K562 (cell line): ENCODE measurements at regions not wholly inside any gene's neighbourhood (a gene's known extent, or its start where the extent isn't known, plus 50 kb on each side); places are given as distances from the start of the nearest gene placed in this dataset.

Experiments
- ATAC-seq: fragments of 200-7000 bp; cut with Tn5 transposase; 3 replicates; pipeline ENCODE4 v1.9.1; 2020; ENCODE audit warnings: moderate library complexity
- BruUV-seq: library from RNA; stranded (reverse); fragments of 400-500 nt; replicated peaks from 2 replicates; lab custom pipeline; 2021; lab: Mats Ljungman, UMichigan
- CTCF ChIA-PET: fragments of 300-600 bp; formaldehyde crosslinking; extraction: SDS; loops from one replicate; lab custom pipeline; 2021; ENCODE audit warnings: low intra/inter-chr PET ratio; lab: Yijun Ruan, JAX
- POLR2A ChIA-PET: fragments of 300-600, 350-650 bp; sonication (Branson Sonifier 250); formaldehyde crosslinking; extraction: SDS; loops from one replicate; lab custom pipeline; 2021; ENCODE audit warnings: antibody characterized with exemption, inconsistent platforms; lab: Yijun Ruan, JAX
- DNase-seq, 4 experiments: peaks; one replicate each; pipeline versions ENCODE4 v3.0.0 to v3.0.0-alpha.2; 2011 to 2018; ENCODE audit warnings: low spot score in 3 of 4, mixed read lengths in 3 of 4; ENCODE audit errors: extremely low read depth in 1 of 4
- FAIRE-seq: peaks from 2 replicates; lab custom pipeline; 2011; peaks lifted over from hg19 to GRCh38; lab: Jason Lieb, UNC
- H2AFZ ChIP-seq: 2 replicates; pipeline ENCODE4 v1.6.0; 2011; ENCODE audit warnings: low read depth, low read length, control low read depth, inconsistent platforms
- H3K27ac ChIP-seq: fragments of 200-600 bp; 3 replicates; pipeline ENCODE4 v1.8.0; 2011; ENCODE audit warnings: low read depth, mild to moderate bottlenecking, control low read depth, inconsistent platforms, low read length, moderate library complexity, mixed read lengths; ENCODE audit errors: extremely low read depth
- H3K27me3 ChIP-seq, 2 experiments: fragments of 300-600 bp in 1 of 2; 2 replicates in 1 of 2; 3 replicates in 1 of 2; pipeline versions ENCODE4 v1.6.0 to v1.8.0; 2011; ENCODE audit warnings: inconsistent platforms in 2 of 2, low read length in 2 of 2, mild to moderate bottlenecking in 1 of 2, mixed read lengths in 1 of 2, moderate library complexity in 1 of 2; ENCODE audit not compliant: control insufficient read depth in 2 of 2, insufficient read depth in 2 of 2
- H3K36me3 ChIP-seq: fragments of 300-600 bp; 3 replicates; pipeline ENCODE4 v1.8.0; 2011; ENCODE audit warnings: mild to moderate bottlenecking, low read length, inconsistent platforms; ENCODE audit not compliant: control insufficient read depth, insufficient read depth
- H3K4me1 ChIP-seq, 2 experiments: fragments of 200-600 bp in 1 of 2; replicated peaks in 1 of 2; 2 replicates in 1 of 2; 3 replicates in 1 of 2; pipeline versions ENCODE4 v1.5.1 to v1.8.0; 2011; ENCODE audit warnings: inconsistent platforms in 2 of 2, low read length in 2 of 2, mild to moderate bottlenecking in 1 of 2, mixed read lengths in 1 of 2, moderate library complexity in 1 of 2; ENCODE audit not compliant: control insufficient read depth in 2 of 2, insufficient read depth in 2 of 2
- H3K4me2 ChIP-seq: 2 replicates; pipeline ENCODE4 v1.6.1; 2011; ENCODE audit warnings: low read length, control low read depth, inconsistent platforms, mixed read lengths; ENCODE audit not compliant: insufficient read depth
- H3K4me3 ChIP-seq: fragments of 200-600 bp; sonication (generic), shearing (Covaris generic); 2 replicates; pipeline ENCODE4 v1.5.1; 2016; ENCODE audit warnings: control low read depth, inconsistent platforms
- H3K79me2 ChIP-seq: fragments of 200-600 bp; 3 replicates; pipeline ENCODE4 v1.8.0; 2011; ENCODE audit warnings: low read length, inconsistent platforms; ENCODE audit not compliant: control insufficient read depth, insufficient read depth
- H3K9ac ChIP-seq, 2 experiments: 2 replicates each; pipeline versions ENCODE4 v1.6.0 to v1.6.1; 2011; ENCODE audit warnings: low read depth in 2 of 2, low read length in 2 of 2, control low read depth in 1 of 2, inconsistent platforms in 1 of 2, mild to moderate bottlenecking in 1 of 2, mixed read lengths in 1 of 2; ENCODE audit not compliant: insufficient read depth in 1 of 2
- H3K9me1 ChIP-seq: one replicate; pipeline ENCODE4 v1.6.0; 2011; ENCODE audit warnings: inconsistent platforms, mild to moderate bottlenecking, low read length, moderate library complexity; ENCODE audit not compliant: control insufficient read depth, insufficient read depth
- H3K9me3 ChIP-seq: replicated peaks from 2 replicates; pipeline ENCODE4 v1.5.1; 2011; ENCODE audit warnings: low read depth, low read length, inconsistent platforms; ENCODE audit not compliant: control insufficient read depth, insufficient read depth
- H4K20me1 ChIP-seq: replicated peaks from 2 replicates; pipeline ENCODE4 v1.6.1; 2011; ENCODE audit warnings: low read length, inconsistent platforms, mixed read lengths; ENCODE audit not compliant: control insufficient read depth, insufficient read depth
- CBFA2T3 ChIP-seq: fragments of 450-650 bp; IDR thresholded peaks from 2 replicates; pipeline ENCODE4 v1.6.1; 2017
- CSDE1 ChIP-seq, 2 experiments: fragments of 450-650 bp; IDR thresholded peaks; 2 replicates each; pipeline ENCODE4 v1.6.1; 2016; ENCODE audit warnings: mild to moderate bottlenecking in 1 of 2
- DMBX1 ChIP-seq: fragments of 250-450 bp; sonication (Bioruptor Pico); IDR thresholded peaks from 2 replicates; pipeline ENCODE4 v1.8.0; 2022; ENCODE audit warnings: inconsistent platforms, mild to moderate bottlenecking, moderate library complexity, borderline replicate concordance
- HDAC8 ChIP-seq: fragments of 450-650 bp; IDR thresholded peaks from 2 replicates; pipeline ENCODE4 v1.6.1; 2016; ENCODE audit warnings: mild to moderate bottlenecking, missing genetic modification characterization, moderate library complexity, missing compliant biosample characterization
- HNRNPLL ChIP-seq: fragments of 200-400 bp; formaldehyde crosslinking; IDR thresholded peaks from 2 replicates; pipeline ENCODE4 v1.6.1; 2017; ENCODE audit warnings: low read length, low read depth, mild to moderate bottlenecking; ENCODE audit not compliant: poor library complexity, severe bottlenecking
- RREB1 ChIP-seq: fragments of 250-450 bp; sonication (Bioruptor Pico); IDR thresholded peaks from 2 replicates; pipeline ENCODE4 v1.4.0; 2020
- SNAPC5 ChIP-seq: fragments of 250-450 bp; sonication (Bioruptor Pico); IDR thresholded peaks from 2 replicates; pipeline ENCODE4 v1.8.0; 2021; ENCODE audit warnings: moderate library complexity, mild to moderate bottlenecking, inconsistent platforms
- XRCC5 ChIP-seq: fragments of 200-400 bp; formaldehyde crosslinking; IDR thresholded peaks from 2 replicates; pipeline ENCODE4 v1.6.1; 2017; ENCODE audit warnings: low read depth, mild to moderate bottlenecking, low read length
- ZNF165 ChIP-seq: fragments of 250-450 bp; sonication (Bioruptor Pico); IDR thresholded peaks from 2 replicates; pipeline ENCODE4 v1.4.0; 2020; ENCODE audit warnings: borderline replicate concordance
- WGBS: fragments of 100-300 bp; shearing (Covaris generic); methylation state at CpG from one replicate; pipeline ENCODE4 v1.1.6; 2016; ENCODE audit warnings: low coverage, mixed read lengths; ENCODE audit not compliant: insufficient coverage; ENCODE audit errors: missing lambda C conversion rate; 5-methylcytosine and 5-hydroxymethylcytosine counted together
- in situ Hi-C: fragments of 300-500 bp; cut with MboI; formaldehyde crosslinking; loops from 4 replicates; pipeline ENCODE4 v1.15.0; 2018; ENCODE audit warnings: inconsistent platforms, mixed read lengths
- intact Hi-C: fragments of 100-400 bp; cut with micrococcal nuclease; formaldehyde crosslinking; loops from 2 replicates; pipeline ENCODE4 v1.14.2; 2022

GRCh38 chr12:59004456-59004855, 84.2 kb upstream of the LRIG3 start:
- no peaks in the 10 kb centered on the region for H3K27me3 ChIP-seq
- H3K36me3 ChIP-seq = no peaks in the 10 kb centered on the region
- BruUV-seq = no TSS peak
- ChIA-PET CTCF (no interaction called here), POLR2A (no interaction called here)
- H3K9me1 ChIP-seq = no peaks in the 10 kb centered on the region
- no peaks in the 10 kb centered on the region for H3K4me1 ChIP-seq
- H4K20me1 ChIP-seq = no peaks in the 10 kb centered on the region
- WGBS = 0% methylated on average over 2 of the region's 2 CpGs
- H3K9me3 ChIP-seq = no peaks in the 10 kb centered on the region
- TF ChIP-seq SNAPC5 (CRISPR knock-in tag) (no peak), ZNF165 (CRISPR knock-in tag) (no peak), CBFA2T3 (no peak), CSDE1 (IDR thresholded peaks at IDR 0.05) (no peak), HNRNPLL (no peak), RREB1 (CRISPR knock-in tag) (no peak), DMBX1 (no peak), XRCC5 (no peak), HDAC8 (tag) (no peak)
- TF ChIP-seq, all 486 proteins: peak for 0
- ATAC-seq (no peak), FAIRE-seq (no peak), DNase-seq (no peak)
- no peak overlapping the region for H2AFZ ChIP-seq
- in situ Hi-C loops = no loop called here
- no peaks in the 10 kb centered on the region for H3K79me2 ChIP-seq
- no peak overlapping the region for H3K27ac ChIP-seq
- no peak overlapping the region for H3K4me3 ChIP-seq
- intact Hi-C loops = no loop called here
- no peak overlapping the region for H3K9ac ChIP-seq
- no peak overlapping the region for H3K4me2 ChIP-seq
